ENCODE measurements at regions not wholly inside any gene's neighbourhood (a gene's known extent, or its start where the extent isn't known, plus 50 kb on each side); places are given as distances from the start of the nearest gene placed in this dataset.

DNA sequence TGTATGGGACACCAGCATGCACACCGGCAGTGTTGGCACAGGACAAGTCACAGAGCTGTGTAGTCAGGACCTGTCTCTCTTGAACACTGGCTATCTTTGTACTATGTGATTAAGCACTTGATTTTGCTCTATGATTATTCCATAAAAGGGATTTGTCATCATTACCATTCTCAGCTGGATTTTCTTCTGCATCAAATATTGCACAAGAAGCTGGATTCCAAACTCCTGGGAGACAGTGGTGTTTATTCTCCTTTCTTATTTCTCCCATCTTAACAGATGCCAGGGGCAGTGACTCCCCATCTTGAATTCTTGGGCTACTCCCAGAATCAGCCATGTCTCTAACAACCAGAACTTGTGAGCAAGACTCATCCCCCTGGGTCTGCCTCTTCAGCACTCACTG is 62.5 kb upstream of the GNAZ start:
- no peak for DNase-seq (ENCODE audit: low read depth)
- no peak overlapping the region for H3K4me3 ChIP-seq (ENCODE audit: control insufficient read depth, low read depth, low read length)
- TF ChIP-seq, protein P1, sequence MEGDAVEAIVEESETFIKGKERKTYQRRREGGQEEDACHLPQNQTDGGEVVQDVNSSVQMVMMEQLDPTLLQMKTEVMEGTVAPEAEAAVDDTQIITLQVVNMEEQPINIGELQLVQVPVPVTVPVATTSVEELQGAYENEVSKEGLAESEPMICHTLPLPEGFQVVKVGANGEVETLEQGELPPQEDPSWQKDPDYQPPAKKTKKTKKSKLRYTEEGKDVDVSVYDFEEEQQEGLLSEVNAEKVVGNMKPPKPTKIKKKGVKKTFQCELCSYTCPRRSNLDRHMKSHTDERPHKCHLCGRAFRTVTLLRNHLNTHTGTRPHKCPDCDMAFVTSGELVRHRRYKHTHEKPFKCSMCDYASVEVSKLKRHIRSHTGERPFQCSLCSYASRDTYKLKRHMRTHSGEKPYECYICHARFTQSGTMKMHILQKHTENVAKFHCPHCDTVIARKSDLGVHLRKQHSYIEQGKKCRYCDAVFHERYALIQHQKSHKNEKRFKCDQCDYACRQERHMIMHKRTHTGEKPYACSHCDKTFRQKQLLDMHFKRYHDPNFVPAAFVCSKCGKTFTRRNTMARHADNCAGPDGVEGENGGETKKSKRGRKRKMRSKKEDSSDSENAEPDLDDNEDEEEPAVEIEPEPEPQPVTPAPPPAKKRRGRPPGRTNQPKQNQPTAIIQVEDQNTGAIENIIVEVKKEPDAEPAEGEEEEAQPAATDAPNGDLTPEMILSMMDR (IDR thresholded peaks at IDR 0.05; ENCODE audit: control insufficient read depth, insufficient read depth, low read depth, low read length, missing control alignments): no peak

DNA sequence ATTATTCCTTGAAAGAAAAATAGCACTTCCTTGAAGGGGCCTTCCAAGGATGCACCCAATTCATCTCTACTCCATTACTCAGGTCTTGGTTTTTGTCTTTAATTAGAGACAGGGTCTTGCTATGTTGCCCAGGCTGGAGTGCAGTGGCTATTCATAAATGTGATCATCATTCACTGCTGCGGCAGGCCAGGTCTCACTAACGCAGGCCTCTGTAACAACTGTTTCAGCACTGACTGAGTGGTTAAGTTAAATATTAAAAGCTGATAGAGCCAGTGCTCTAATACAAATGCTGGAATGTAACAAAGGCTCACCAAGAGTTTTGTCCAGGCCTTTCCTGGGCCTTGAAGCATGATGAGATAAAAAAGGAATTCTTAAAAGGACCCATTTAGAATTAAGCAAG is 61.4 kb upstream of the GNAZ start:
- DNase-seq (ENCODE audit: low read depth): no peak
- H3K4me3 ChIP-seq (ENCODE audit: control insufficient read depth, low read depth, low read length): no peak overlapping the region
- TF ChIP-seq, protein P1 (IDR thresholded peaks at IDR 0.05; ENCODE audit: control insufficient read depth, insufficient read depth, low read depth, low read length, missing control alignments): no peak

All from AG09309 (cell line).